BLaER1 (cell line): ENCODE measurements at regions not wholly inside any gene's neighbourhood (a gene's known extent, or its start where the extent isn't known, plus 50 kb on each side); places are given as distances from the start of the nearest gene placed in this dataset.

Experiments used
- H3K27ac ChIP-seq: shearing (Covaris generic); formaldehyde crosslinking; 2 replicates; pipeline ENCODE4 v1.8.1; 2022
- H3K27me3 ChIP-seq: shearing (Covaris generic); formaldehyde crosslinking; 2 replicates; pipeline ENCODE4 v1.8.1; 2022
- H3K36me3 ChIP-seq: shearing (Covaris generic); formaldehyde crosslinking; 2 replicates; pipeline ENCODE4 v1.8.1; 2022
- H3K4me1 ChIP-seq: shearing (Covaris generic); formaldehyde crosslinking; 2 replicates; pipeline ENCODE4 v1.8.1; 2022
- H3K4me2 ChIP-seq: shearing (Covaris generic); formaldehyde crosslinking; 2 replicates; pipeline ENCODE4 v1.8.1; 2022
- H3K4me3 ChIP-seq: shearing (Covaris generic); formaldehyde crosslinking; 2 replicates; pipeline ENCODE4 v1.8.1; 2022
- H3K9ac ChIP-seq: shearing (Covaris generic); formaldehyde crosslinking; 2 replicates; pipeline ENCODE4 v1.8.1; 2022
- H3K9me3 ChIP-seq: shearing (Covaris generic); formaldehyde crosslinking; 2 replicates; pipeline ENCODE4 v1.8.1; 2022
- H4K20me1 ChIP-seq: shearing (Covaris generic); formaldehyde crosslinking; 2 replicates; pipeline ENCODE4 v1.8.1; 2022
- Cebpa-rat ChIP-seq: shearing (Covaris generic); IDR thresholded peaks from 2 replicates; pipeline ENCODE4 v1.8.1; 2022

DNA sequence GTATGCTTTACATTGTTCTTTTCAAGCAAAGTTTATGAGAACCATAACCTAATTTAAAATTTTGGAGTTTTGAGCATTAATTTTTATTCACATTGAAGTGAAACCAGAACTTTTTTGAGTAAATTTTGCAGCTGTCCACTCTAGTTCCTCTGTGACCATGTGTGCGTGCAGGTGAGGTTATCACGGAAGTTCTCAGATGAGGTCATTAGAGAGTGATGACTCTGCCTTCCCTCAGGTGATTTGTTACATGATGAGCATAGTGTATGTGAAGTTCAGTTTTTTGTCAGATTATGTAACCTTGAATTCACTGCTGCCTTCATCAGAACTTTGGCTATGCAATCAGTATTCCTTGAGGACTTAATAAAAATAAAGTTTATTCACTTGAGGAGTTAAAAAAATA lies 828.2 kb downstream of the ADGRL2 start:
- Histone ChIP-seq H3K4me2 (no peak overlapping the region), H3K36me3 (no peaks in the 10 kb centered on the region), H3K9me3 (peaks cover 6% of the 10 kb centered on the region), H3K4me3 (no peak overlapping the region), H4K20me1 (no peaks in the 10 kb centered on the region), H3K9ac (no peak overlapping the region), H3K27me3 (no peaks in the 10 kb centered on the region), H3K4me1 (no peaks in the 10 kb centered on the region), H3K27ac (no peak overlapping the region)
- TF ChIP-seq Cebpa-rat: no peak

DNA sequence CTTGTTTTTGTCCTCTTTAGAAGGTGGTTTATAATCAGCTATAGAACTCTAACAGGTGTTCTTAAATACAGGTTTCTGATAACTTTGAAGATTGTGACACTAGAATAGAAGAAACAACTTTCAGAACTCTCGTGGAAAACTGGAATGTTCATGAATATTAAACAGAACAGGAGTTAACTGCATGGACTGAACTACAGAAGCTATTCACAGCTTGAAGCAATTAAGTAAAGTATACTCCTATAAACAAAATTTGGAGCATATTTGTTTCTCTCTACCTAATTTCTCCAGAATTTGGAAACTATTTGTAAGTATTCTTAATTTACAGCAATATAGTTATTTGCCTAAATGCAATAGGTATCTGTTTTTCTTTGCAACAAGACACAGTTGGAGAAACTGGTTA lies 824.8 kb downstream of the ADGRL2 start:
- Histone ChIP-seq H3K4me3 (no peak overlapping the region), H3K27me3 (no peaks in the 10 kb centered on the region), H3K9me3 (peaks cover 13% of the 10 kb centered on the region), H3K36me3 (no peaks in the 10 kb centered on the region), H4K20me1 (no peaks in the 10 kb centered on the region), H3K4me1 (peaks cover 5% of the 10 kb centered on the region; the same call in 1 of the 2 replicates), H3K9ac (no peak overlapping the region), H3K27ac (no peak overlapping the region), H3K4me2 (no peak overlapping the region)
- TF ChIP-seq Cebpa-rat: no peak

DNA sequence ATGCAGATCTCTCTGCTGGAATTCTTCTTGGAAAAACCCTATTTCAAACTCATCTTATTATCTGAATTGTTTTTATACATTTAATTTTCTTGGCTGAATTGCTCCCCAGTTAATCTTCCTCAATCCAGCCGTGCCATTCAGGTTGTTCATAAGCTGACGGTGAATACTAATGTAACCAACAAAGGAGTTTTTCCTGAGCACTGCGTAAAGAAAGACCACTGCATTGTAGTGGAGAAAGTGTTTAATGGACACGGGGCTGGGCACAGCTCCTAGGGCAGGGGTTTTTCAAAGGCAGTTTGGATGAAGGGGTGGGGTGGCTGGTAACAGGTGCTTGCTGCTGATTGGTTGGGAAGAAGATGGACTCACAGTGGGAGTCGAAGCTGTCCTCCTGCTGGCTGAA lies 820.3 kb downstream of the ADGRL2 start:
- TF ChIP-seq Cebpa-rat: no peak
- Histone ChIP-seq H3K36me3 (no peaks in the 10 kb centered on the region), H3K27me3 (no peaks in the 10 kb centered on the region), H3K4me3 (no peak overlapping the region), H3K9me3 (peaks cover 13% of the 10 kb centered on the region), H4K20me1 (no peaks in the 10 kb centered on the region), H3K4me2 (no peak overlapping the region), H3K4me1 (peaks cover 5% of the 10 kb centered on the region; the same call in 1 of the 2 replicates), H3K27ac (no peak overlapping the region), H3K9ac (no peak overlapping the region)

DNA sequence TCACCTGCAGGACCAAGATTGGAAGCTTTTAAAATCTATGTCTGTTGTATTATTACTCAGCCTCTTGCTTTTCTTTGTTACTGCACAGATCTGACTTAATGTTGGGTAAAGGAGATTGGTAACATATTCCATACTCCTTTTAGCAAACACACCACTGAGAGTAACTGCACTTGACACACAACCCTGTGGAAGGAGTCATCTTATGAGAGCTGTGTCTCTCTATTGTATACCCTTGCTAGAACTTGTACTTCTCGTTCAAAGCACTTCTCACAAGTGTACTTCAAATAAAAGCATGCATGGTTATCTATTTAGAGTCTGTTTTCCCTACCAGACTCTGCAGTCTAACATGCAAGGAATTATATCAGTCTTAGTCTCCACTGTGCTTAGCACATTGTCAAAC lies 813.4 kb downstream of the ADGRL2 start:
- H3K36me3 ChIP-seq: no peaks in the 10 kb centered on the region
- H3K4me1 ChIP-seq: no peaks in the 10 kb centered on the region
- H3K4me3 ChIP-seq: no peak overlapping the region
- H3K27ac ChIP-seq: no peak overlapping the region
- H3K9me3 ChIP-seq: no peaks in the 10 kb centered on the region; the same call in 1 of the 2 replicates
- TF ChIP-seq Cebpa-rat: no peak
- no peaks in the 10 kb centered on the region for H3K27me3 ChIP-seq
- H4K20me1 ChIP-seq: no peaks in the 10 kb centered on the region
- no peak overlapping the region for H3K9ac ChIP-seq
- H3K4me2 ChIP-seq: no peak overlapping the region

DNA sequence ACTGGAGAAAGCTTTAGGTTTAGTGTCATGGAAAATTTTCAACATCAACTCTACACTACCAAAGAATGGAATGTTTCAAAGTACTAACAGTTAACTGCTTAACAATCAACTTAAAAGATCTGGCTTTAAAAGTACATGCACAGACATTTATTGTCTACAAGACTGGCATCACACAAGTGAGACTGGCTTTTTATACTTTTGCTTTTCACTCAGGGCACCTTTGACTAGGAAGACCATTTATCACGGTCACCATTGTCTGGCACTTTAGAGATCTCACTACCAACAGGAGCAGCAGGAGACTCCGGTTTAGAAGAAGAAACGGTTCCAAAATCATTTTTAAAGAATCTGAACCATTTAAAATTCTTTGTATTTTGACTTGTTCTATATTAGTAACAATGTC lies 812.3 kb downstream of the ADGRL2 start:
- no peaks in the 10 kb centered on the region for H3K4me1 ChIP-seq
- H3K36me3 ChIP-seq: no peaks in the 10 kb centered on the region
- no peak overlapping the region for H3K9ac ChIP-seq
- H4K20me1 ChIP-seq: no peaks in the 10 kb centered on the region
- H3K27ac ChIP-seq: no peak overlapping the region
- no peak overlapping the region for H3K4me3 ChIP-seq
- no peak for TF ChIP-seq Cebpa-rat
- no peak overlapping the region for H3K4me2 ChIP-seq
- H3K9me3 ChIP-seq: no peaks in the 10 kb centered on the region; the same call in 1 of the 2 replicates
- H3K27me3 ChIP-seq: no peaks in the 10 kb centered on the region

DNA sequence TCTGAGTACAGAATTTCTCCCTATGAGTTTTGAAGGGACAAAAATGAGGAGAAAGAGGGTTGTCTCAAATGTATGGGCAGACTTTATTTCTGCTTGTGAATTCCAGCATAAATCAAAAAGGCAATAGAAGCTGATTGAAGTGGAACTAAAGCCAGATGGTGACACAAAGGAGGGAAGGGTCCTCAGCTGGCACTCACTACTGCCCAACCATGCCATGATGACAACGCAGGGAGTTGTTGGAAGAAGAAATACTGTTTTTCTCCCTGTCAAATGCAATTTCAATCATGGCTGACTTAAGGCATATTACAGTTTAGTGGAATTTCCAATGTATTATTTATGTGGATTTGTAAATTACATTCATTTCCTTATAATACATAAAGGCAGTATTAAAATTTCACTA lies 805.8 kb downstream of the ADGRL2 start:
- no peaks in the 10 kb centered on the region for H3K27me3 ChIP-seq
- H3K9ac ChIP-seq: no peak overlapping the region
- H3K4me2 ChIP-seq: no peak overlapping the region
- H3K4me1 ChIP-seq: no peaks in the 10 kb centered on the region
- no peak for TF ChIP-seq Cebpa-rat
- no peak overlapping the region for H3K4me3 ChIP-seq
- H3K27ac ChIP-seq: no peak overlapping the region
- H3K36me3 ChIP-seq: no peaks in the 10 kb centered on the region
- H4K20me1 ChIP-seq: no peaks in the 10 kb centered on the region
- no peaks in the 10 kb centered on the region; the same call in 1 of the 2 replicates for H3K9me3 ChIP-seq

DNA sequence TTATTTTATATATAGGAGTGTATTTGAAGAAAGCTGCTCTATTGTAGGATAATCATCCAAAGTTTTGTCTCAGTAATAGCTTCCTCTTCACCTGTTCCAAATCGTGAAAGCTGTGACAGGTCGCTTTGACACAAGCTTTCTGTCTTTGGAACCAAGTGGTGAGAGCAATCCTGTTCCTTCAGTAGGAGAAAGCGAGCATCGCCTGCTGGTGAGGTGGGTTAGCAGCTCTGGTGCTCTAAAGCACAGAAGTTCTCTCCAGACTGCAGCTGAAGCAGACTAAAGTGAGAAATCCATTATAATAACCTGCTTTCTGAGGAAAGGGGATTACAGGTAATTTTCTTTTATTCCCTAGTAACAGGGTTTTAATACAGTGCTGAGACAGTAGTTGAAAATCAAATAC lies 803.8 kb downstream of the ADGRL2 start:
- Histone ChIP-seq H3K27ac (no peak overlapping the region), H3K4me1 (no peaks in the 10 kb centered on the region), H3K9me3 (no peaks in the 10 kb centered on the region), H3K4me3 (no peak overlapping the region), H4K20me1 (no peaks in the 10 kb centered on the region), H3K9ac (no peak overlapping the region), H3K27me3 (no peaks in the 10 kb centered on the region), H3K36me3 (no peaks in the 10 kb centered on the region), H3K4me2 (no peak overlapping the region)
- no peak for TF ChIP-seq Cebpa-rat

DNA sequence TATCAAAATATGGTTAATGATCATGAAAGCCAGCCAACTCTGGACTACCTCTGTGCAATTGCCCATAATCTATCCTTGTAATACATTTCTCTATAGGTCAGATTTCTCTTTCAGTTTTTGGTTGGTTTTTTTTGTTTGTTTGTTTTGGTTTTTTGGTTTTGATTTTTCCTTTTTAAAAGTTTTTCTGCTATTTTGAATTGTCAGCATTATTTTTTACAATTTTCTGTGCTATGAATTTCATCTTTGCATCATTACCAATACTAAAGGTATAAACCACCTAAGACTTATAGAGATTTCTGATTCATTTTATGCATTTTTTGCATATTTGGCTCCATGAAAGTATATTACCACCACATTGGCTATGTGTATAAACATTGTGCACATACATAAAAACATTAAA lies 799.6 kb downstream of the ADGRL2 start:
- Histone ChIP-seq H3K4me3 (no peak overlapping the region), H3K4me1 (peaks cover 14% of the 10 kb centered on the region), H3K36me3 (no peaks in the 10 kb centered on the region), H3K4me2 (no peak overlapping the region), H3K9me3 (no peaks in the 10 kb centered on the region), H3K27ac (no peak overlapping the region), H3K9ac (no peak overlapping the region), H4K20me1 (no peaks in the 10 kb centered on the region), H3K27me3 (no peaks in the 10 kb centered on the region)
- TF ChIP-seq Cebpa-rat: no peak

DNA sequence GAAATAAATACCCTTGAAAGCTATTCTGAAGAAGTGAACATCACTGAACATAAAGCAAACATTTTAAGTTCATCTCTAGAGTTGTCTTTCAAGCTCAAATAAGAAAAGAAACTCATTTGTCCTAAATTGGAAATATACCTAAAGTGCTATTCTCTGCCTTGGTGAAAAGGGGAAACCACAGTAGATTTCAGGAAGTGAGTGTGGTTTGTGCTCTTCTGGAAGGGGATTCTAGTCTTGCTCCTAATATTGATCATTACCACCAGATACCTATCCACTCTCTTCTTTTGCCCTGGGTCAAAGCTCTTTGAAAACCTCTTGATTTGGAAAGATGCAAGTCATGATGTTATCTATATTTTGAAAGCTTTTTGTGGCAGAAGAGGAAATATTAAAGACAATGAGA lies 798.1 kb downstream of the ADGRL2 start:
- Histone ChIP-seq H3K4me2 (peak overlapping the region; percentile 48), H3K4me3 (no peak overlapping the region), H3K4me1 (peaks cover 14% of the 10 kb centered on the region), H3K9ac (no peak overlapping the region), H4K20me1 (no peaks in the 10 kb centered on the region), H3K27ac (no peak overlapping the region), H3K9me3 (no peaks in the 10 kb centered on the region), H3K36me3 (no peaks in the 10 kb centered on the region), H3K27me3 (no peaks in the 10 kb centered on the region)
- TF ChIP-seq Cebpa-rat: no peak

DNA sequence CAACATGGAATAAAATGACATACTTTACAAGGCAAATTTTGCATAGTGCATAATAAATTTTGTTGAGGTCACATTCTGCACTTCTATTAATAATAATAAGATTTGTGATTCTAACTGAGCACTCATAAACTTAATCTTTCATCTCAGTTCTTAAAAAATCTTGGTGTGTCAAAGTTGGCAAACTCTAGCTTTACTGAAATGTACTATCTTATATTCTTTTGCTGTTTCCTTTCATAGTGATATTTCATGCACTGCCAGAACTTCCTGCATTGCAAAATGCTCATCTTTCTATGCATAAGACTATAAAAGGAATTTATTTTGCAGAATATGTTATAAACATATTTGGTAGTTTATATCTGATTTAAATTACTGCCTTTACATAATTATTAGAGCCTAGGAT lies 797.6 kb downstream of the ADGRL2 start:
- peaks cover 14% of the 10 kb centered on the region for H3K4me1 ChIP-seq

DNA sequence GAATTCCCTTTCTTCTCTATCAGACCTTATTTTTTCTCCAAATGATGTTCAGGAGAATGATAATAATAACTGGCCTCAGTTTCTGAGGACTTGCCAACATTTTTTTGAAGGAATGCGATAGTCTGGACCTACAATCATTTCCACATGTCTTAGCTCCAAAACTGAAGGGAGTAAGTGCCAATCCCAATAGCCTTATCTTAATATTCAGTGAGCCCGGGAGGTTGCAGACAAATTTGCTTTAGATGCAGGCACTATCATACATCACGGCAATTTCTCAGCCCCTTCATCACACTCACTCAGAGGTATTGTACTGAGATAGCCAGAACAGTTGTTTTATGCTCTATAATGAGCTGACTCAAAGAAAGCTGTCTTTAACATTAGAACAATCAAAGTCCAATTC lies 796.9 kb downstream of the ADGRL2 start:
- no peaks in the 10 kb centered on the region for H3K27me3 ChIP-seq
- H3K9me3 ChIP-seq: no peaks in the 10 kb centered on the region
- TF ChIP-seq Cebpa-rat: no peak
- H3K27ac ChIP-seq: no peak overlapping the region
- no peak overlapping the region for H3K4me3 ChIP-seq
- H4K20me1 ChIP-seq: no peaks in the 10 kb centered on the region
- no peak overlapping the region for H3K4me2 ChIP-seq
- peaks cover 14% of the 10 kb centered on the region for H3K4me1 ChIP-seq
- H3K9ac ChIP-seq: no peak overlapping the region
- no peaks in the 10 kb centered on the region for H3K36me3 ChIP-seq

More for the DNA sequence above, 797.6 kb downstream of the ADGRL2 start:
- Histone ChIP-seq H3K9ac (no peak overlapping the region), H3K9me3 (no peaks in the 10 kb centered on the region), H3K4me3 (no peak overlapping the region), H4K20me1 (no peaks in the 10 kb centered on the region), H3K27ac (no peak overlapping the region), H3K4me2 (peak overlapping the region; percentile 48), H3K27me3 (no peaks in the 10 kb centered on the region), H3K36me3 (no peaks in the 10 kb centered on the region)
- TF ChIP-seq Cebpa-rat: no peak
